ENCODE measurements at regions not wholly inside any gene's neighbourhood (a gene's known extent, or its start where the extent isn't known, plus 50 kb on each side); places are given as distances from the start of the nearest gene placed in this dataset.
"Not testable (repeated sequence)": the region's sequence is repeated elsewhere in the genome, so short reads cannot be mapped to it uniquely, and the experiment has no call there.

- TF ChIP-seq CTCF (IDR thresholded peaks at IDR 0.05; ENCODE audit: control insufficient read depth, insufficient read depth, low read depth, low read length, missing control alignments): no peak
- no peak for DNase-seq (ENCODE audit: low read depth)
- H3K4me3 ChIP-seq (ENCODE audit: control insufficient read depth, low read depth, low read length): no peak overlapping the region
Measured at GRCh38 chr13:111667757-111668156, 347.3 kb downstream of the TEX29 start.

- DNase-seq (ENCODE audit: low read depth): no peak
- H3K4me3 ChIP-seq (ENCODE audit: control insufficient read depth, low read depth, low read length): no peak overlapping the region
- no peak for TF ChIP-seq CTCF (IDR thresholded peaks at IDR 0.05; ENCODE audit: control insufficient read depth, insufficient read depth, low read depth, low read length, missing control alignments)
Measured at GRCh38 chr13:111668451-111668850, 348.0 kb downstream of the TEX29 start.

- not testable (repeated sequence) for H3K4me3 ChIP-seq (ENCODE audit: control insufficient read depth, low read depth, low read length); DNase-seq (ENCODE audit: low read depth)
Measured at GRCh38 chr13:111672198-111672597, 351.8 kb downstream of the TEX29 start.

- DNase-seq (ENCODE audit: low read depth); H3K4me3 ChIP-seq (ENCODE audit: control insufficient read depth, low read depth, low read length): not testable (repeated sequence)
Measured at GRCh38 chr13:111678120-111678882, 357.9 kb downstream of the TEX29 start.

GRCh38 chr13:111679645-111680044 lies 359.2 kb downstream of the TEX29 start:
- H3K4me3 ChIP-seq (ENCODE audit: control insufficient read depth, low read depth, low read length); DNase-seq (ENCODE audit: low read depth): not testable (repeated sequence)

- H3K4me3 ChIP-seq (ENCODE audit: control insufficient read depth, low read depth, low read length); DNase-seq (ENCODE audit: low read depth): not testable (repeated sequence)
Measured at GRCh38 chr13:111680100-111680499, 359.7 kb downstream of the TEX29 start.

GRCh38 chr13:111692028-111692427 lies 371.6 kb downstream of the TEX29 start:
- H3K4me3 ChIP-seq (ENCODE audit: control insufficient read depth, low read depth, low read length); DNase-seq (ENCODE audit: low read depth): not testable (repeated sequence)

- DNase-seq (ENCODE audit: low read depth); H3K4me3 ChIP-seq (ENCODE audit: control insufficient read depth, low read depth, low read length): not testable (repeated sequence)
Measured at GRCh38 chr13:111696121-111696520, 370.8 kb upstream of the SOX1 start.

GRCh38 chr13:111702059-111702458 lies 364.9 kb upstream of the SOX1 start:
- H3K4me3 ChIP-seq (ENCODE audit: control insufficient read depth, low read depth, low read length); DNase-seq (ENCODE audit: low read depth): not testable (repeated sequence)

Measured in AG09309 (cell line).